ENCODE measurements at regions not wholly inside any gene's neighbourhood (a gene's known extent, or its start where the extent isn't known, plus 50 kb on each side); places are given as distances from the start of the nearest gene placed in this dataset.

GRCh38 chr1:183711741-183712361 is 58.7 kb upstream of the APOBEC4 start:
- no peak overlapping the region for H3K27ac ChIP-seq (ENCODE audit: low read depth, low read length)
- H3K4me3 ChIP-seq (ENCODE audit: low read length in 3 of 3): no peak overlapping the region
- H3K27me3 ChIP-seq (ENCODE audit: control insufficient read depth in 3 of 3, insufficient read depth in 3 of 3, low read length in 3 of 3): no peaks in the 10 kb centered on the region
- H3K4me1 ChIP-seq (ENCODE audit: control insufficient read depth in 3 of 3, insufficient read depth in 3 of 3, low read length in 3 of 3): no peaks in the 10 kb centered on the region
- no peaks in the 10 kb centered on the region for H3K9me3 ChIP-seq (ENCODE audit: control insufficient read depth in 3 of 3, low read length in 3 of 3)
- no peak overlapping the region for H3K9ac ChIP-seq (ENCODE audit: low read depth in 1 of 3, low read length in 3 of 3)
- no peaks in the 10 kb centered on the region for H3K36me3 ChIP-seq (ENCODE audit: control insufficient read depth in 3 of 3, insufficient read depth in 3 of 3, low read length in 3 of 3)

- Histone ChIP-seq H3K27ac (ENCODE audit: low read depth, low read length) (no peak overlapping the region), H3K4me1 (ENCODE audit: control insufficient read depth in 3 of 3, insufficient read depth in 3 of 3, low read length in 3 of 3) (no peaks in the 10 kb centered on the region), H3K27me3 (ENCODE audit: control insufficient read depth in 3 of 3, insufficient read depth in 3 of 3, low read length in 3 of 3) (no peaks in the 10 kb centered on the region), H3K9me3 (ENCODE audit: control insufficient read depth in 3 of 3, low read length in 3 of 3) (no peaks in the 10 kb centered on the region), H3K36me3 (ENCODE audit: control insufficient read depth in 3 of 3, insufficient read depth in 3 of 3, low read length in 3 of 3) (no peaks in the 10 kb centered on the region), H3K4me3 (ENCODE audit: low read length in 3 of 3) (no peak overlapping the region), H3K9ac (ENCODE audit: low read depth in 1 of 3, low read length in 3 of 3) (no peak overlapping the region)
Measured at GRCh38 chr1:183711165-183711682, 58.1 kb upstream of the APOBEC4 start.

DNA sequence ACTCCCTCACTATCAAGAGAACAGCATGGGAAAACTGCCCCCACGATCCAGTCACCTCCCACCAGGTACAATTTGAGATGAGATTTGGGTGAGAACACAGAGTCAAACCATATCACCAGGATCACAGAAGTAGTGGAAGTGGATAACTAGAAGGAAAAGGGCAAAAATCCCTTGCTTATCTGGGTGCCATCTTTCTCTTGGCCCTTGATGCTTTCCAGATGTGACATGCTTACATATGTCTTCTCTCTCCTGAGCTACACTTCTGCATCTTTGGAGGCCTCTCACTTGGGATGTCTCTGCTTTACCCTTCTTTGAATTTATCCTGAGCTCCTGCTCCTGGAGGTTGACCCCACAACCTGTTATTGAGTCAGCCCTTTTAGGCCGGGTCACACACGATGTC is 57.6 kb upstream of the APOBEC4 start:
- no peaks in the 10 kb centered on the region for H3K9me3 ChIP-seq (ENCODE audit: control insufficient read depth in 3 of 3, low read length in 3 of 3)
- H3K36me3 ChIP-seq (ENCODE audit: control insufficient read depth in 3 of 3, insufficient read depth in 3 of 3, low read length in 3 of 3): no peaks in the 10 kb centered on the region
- no peaks in the 10 kb centered on the region for H3K4me1 ChIP-seq (ENCODE audit: control insufficient read depth in 3 of 3, insufficient read depth in 3 of 3, low read length in 3 of 3)
- no peaks in the 10 kb centered on the region for H3K27me3 ChIP-seq (ENCODE audit: control insufficient read depth in 3 of 3, insufficient read depth in 3 of 3, low read length in 3 of 3)
- no peak overlapping the region for H3K9ac ChIP-seq (ENCODE audit: low read depth in 1 of 3, low read length in 3 of 3)
- H3K4me3 ChIP-seq (ENCODE audit: low read length in 3 of 3): no peak overlapping the region
- no peak overlapping the region for H3K27ac ChIP-seq (ENCODE audit: low read depth, low read length)

DNA sequence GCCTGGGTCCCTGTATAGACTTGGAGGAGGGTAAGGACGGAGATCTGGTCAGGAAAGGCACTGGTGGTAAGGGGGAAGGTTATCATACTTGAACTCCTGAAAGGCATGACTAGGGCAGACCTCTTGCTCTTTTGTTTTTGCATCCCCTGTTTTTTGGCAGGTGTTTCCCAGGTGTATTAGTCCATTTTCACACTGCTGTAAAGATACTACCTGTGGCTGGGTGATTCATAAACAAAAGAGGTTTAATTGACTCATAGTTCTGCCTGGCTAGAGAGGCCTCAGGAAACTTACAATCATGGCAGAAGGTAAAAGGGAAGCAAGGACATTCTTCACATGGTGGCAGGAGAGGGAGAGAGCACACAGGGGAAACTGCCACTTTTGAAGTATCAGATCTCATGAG is 57.2 kb upstream of the APOBEC4 start:
- Histone ChIP-seq H3K4me1 (ENCODE audit: control insufficient read depth in 3 of 3, insufficient read depth in 3 of 3, low read length in 3 of 3) (no peaks in the 10 kb centered on the region), H3K27ac (ENCODE audit: low read depth, low read length) (no peak overlapping the region), H3K36me3 (ENCODE audit: control insufficient read depth in 3 of 3, insufficient read depth in 3 of 3, low read length in 3 of 3) (no peaks in the 10 kb centered on the region), H3K9ac (ENCODE audit: low read depth in 1 of 3, low read length in 3 of 3) (no peak overlapping the region), H3K27me3 (ENCODE audit: control insufficient read depth in 3 of 3, insufficient read depth in 3 of 3, low read length in 3 of 3) (no peaks in the 10 kb centered on the region), H3K9me3 (ENCODE audit: control insufficient read depth in 3 of 3, low read length in 3 of 3) (no peaks in the 10 kb centered on the region), H3K4me3 (ENCODE audit: low read length in 3 of 3) (no peak overlapping the region)

DNA sequence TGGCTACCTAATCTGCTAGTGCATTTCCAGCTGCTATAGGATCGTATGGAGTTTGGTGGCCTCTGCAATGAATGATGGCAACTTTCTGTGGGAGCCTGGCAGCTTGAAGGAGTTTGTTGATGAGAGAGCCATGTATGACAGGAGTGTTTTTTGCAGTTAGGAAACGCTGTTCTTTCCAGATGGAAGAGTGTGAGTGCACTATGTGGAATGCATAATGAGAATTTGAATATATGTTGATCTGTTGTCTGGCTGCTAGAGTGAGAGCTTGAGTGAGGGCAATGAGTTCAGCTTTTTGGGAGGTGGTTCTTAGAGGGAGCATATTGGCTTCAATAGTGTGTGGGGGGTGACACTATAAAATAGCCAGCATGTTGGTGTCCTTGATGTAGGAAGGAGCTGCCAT is 51.0 kb upstream of the APOBEC4 start:
- Histone ChIP-seq H3K27ac (ENCODE audit: low read depth, low read length) (no peak overlapping the region), H3K36me3 (ENCODE audit: control insufficient read depth in 3 of 3, insufficient read depth in 3 of 3, low read length in 3 of 3) (no peaks in the 10 kb centered on the region), H3K27me3 (ENCODE audit: control insufficient read depth in 3 of 3, insufficient read depth in 3 of 3, low read length in 3 of 3) (no peaks in the 10 kb centered on the region), H3K4me1 (ENCODE audit: control insufficient read depth in 3 of 3, insufficient read depth in 3 of 3, low read length in 3 of 3) (no peaks in the 10 kb centered on the region), H3K9ac (ENCODE audit: low read depth in 1 of 3, low read length in 3 of 3) (no peak overlapping the region), H3K9me3 (ENCODE audit: control insufficient read depth in 3 of 3, low read length in 3 of 3) (no peaks in the 10 kb centered on the region), H3K4me3 (ENCODE audit: low read length in 3 of 3) (no peak overlapping the region)

Measured in skeletal muscle tissue (tissue), 3 donors.